ENCODE measurements at regions not wholly inside any gene's neighbourhood (a gene's known extent, or its start where the extent isn't known, plus 50 kb on each side); places are given as distances from the start of the nearest gene placed in this dataset.
A peak's percentile ranks its signal among the peaks of the same experiment; 100 is the strongest.
"Not testable (repeated sequence)": the region's sequence is repeated elsewhere in the genome, so short reads cannot be mapped to it uniquely, and the experiment has no call there.

GRCh38 chr1:244758708-244759107 is 76.8 kb upstream of the COX20 start:
- FAIRE-seq (no peak), DNase-seq (ENCODE audit: insufficient read length, low spot score) (no peak)
- no peak for TF ChIP-seq POLR2A (IDR thresholded peaks at IDR 0.05; ENCODE audit: low read depth, low read length)

- TF ChIP-seq POLR2A (IDR thresholded peaks at IDR 0.05; ENCODE audit: low read depth, low read length) = no peak
- no peak for DNase-seq (ENCODE audit: insufficient read length, low spot score)
- no peak for FAIRE-seq
Observed at GRCh38 chr1:244759158-244759557, 76.3 kb upstream of the COX20 start.

- DNase-seq (ENCODE audit: insufficient read length, low spot score) = no peak
- TF ChIP-seq POLR2A (IDR thresholded peaks at IDR 0.05; ENCODE audit: low read depth, low read length) = no peak
- FAIRE-seq = no peak
Observed at GRCh38 chr1:244760471-244760870, 75.0 kb upstream of the COX20 start.

DNA sequence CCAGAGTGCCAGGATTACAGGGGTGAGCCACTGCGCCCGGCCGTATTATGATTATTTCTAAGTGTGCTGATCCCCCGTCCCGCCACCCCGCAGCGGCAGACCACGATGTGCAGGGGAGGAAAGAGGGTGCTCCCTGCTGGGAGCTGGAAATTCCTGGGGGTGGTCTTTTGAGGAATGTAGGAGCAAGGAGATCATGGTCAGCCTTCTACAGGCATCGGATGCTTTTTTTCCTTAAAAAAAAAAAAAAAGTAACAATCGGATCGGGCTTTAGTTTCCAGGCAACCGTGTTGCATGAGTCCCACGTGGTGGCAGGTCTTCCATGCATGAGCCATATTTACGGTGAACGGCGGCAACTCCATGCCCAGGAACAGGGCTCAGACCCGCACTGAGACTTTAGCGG is 74.2 kb upstream of the COX20 start:
- DNase-seq (ENCODE audit: insufficient read length, low spot score) (no peak), FAIRE-seq (no peak)
- no peak for TF ChIP-seq POLR2A (IDR thresholded peaks at IDR 0.05; ENCODE audit: low read depth, low read length)

DNA sequence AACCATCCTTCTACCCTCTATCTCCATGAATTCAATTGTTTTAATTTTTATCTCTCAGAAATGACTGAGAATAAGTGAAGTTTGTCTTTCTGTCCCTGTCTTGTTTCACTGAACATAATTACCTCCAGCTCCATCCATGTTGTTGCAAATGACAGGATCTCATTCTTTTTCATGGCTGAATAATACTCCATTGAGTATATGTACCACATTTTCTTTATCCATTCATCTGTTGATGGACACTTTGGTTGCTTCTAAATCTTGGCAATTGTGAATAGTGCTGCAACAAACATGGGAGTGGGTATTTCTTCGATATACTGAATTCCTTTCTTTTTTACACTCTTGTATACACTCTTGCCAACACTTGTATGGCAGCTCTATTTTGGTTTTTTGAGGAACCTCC is 72.8 kb upstream of the COX20 start:
- no peak for TF ChIP-seq POLR2A (IDR thresholded peaks at IDR 0.05; ENCODE audit: low read depth, low read length)
- FAIRE-seq (no peak), DNase-seq (ENCODE audit: insufficient read length, low spot score) (no peak)

DNA sequence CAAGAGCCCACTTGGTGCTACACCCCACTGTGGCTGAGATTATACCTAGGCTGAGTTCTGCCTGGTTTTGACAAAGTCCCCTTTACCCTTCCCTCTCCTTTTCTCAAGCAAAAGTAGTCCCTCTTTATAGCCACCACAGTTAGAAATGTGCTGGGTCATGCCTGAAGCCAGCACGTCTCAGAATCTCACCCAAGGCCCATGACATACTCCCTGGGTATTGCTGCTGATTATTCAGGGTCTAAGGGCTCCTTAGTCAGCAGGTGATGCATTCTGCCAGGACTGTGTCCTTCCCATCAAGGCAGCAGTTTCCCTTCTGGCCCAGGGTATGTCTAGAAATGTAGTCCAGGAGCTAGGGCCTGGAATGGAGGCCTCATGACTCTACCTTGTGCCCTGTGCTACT is 67.3 kb upstream of the COX20 start:
- TF ChIP-seq POLR2A (IDR thresholded peaks at IDR 0.05; ENCODE audit: low read depth, low read length) = no peak
- no peak for FAIRE-seq
- DNase-seq (ENCODE audit: insufficient read length, low spot score) = no peak

GRCh38 chr1:244768804-244769203 is 66.7 kb upstream of the COX20 start:
- no peak for FAIRE-seq
- DNase-seq (ENCODE audit: insufficient read length, low spot score) = no peak
- no peak for TF ChIP-seq POLR2A (IDR thresholded peaks at IDR 0.05; ENCODE audit: low read depth, low read length)

- FAIRE-seq; DNase-seq (ENCODE audit: insufficient read length, low spot score): not testable (repeated sequence)
Observed at GRCh38 chr1:244770556-244770955, 64.9 kb upstream of the COX20 start.

- no peak for FAIRE-seq
- DNase-seq (ENCODE audit: insufficient read length, low spot score) = no peak
- no peak for TF ChIP-seq POLR2A (IDR thresholded peaks at IDR 0.05; ENCODE audit: low read depth, low read length)
Observed at GRCh38 chr1:244773513-244773912, 61.9 kb upstream of the COX20 start.

- not testable (repeated sequence) for FAIRE-seq; DNase-seq (ENCODE audit: insufficient read length, low spot score)
Observed at GRCh38 chr1:244776783-244777182, 58.7 kb upstream of the COX20 start.

GRCh38 chr1:244778344-244778743 is 57.1 kb upstream of the COX20 start:
- no peak for TF ChIP-seq POLR2A (IDR thresholded peaks at IDR 0.05; ENCODE audit: low read depth, low read length)
- no peak for FAIRE-seq
- peak; percentile 49 for DNase-seq (ENCODE audit: insufficient read length, low spot score)

GRCh38 chr1:244779410-244779809 is 56.0 kb upstream of the COX20 start:
- no peak for FAIRE-seq
- no peak for DNase-seq (ENCODE audit: insufficient read length, low spot score)
- TF ChIP-seq POLR2A (IDR thresholded peaks at IDR 0.05; ENCODE audit: low read depth, low read length) = no peak

DNA sequence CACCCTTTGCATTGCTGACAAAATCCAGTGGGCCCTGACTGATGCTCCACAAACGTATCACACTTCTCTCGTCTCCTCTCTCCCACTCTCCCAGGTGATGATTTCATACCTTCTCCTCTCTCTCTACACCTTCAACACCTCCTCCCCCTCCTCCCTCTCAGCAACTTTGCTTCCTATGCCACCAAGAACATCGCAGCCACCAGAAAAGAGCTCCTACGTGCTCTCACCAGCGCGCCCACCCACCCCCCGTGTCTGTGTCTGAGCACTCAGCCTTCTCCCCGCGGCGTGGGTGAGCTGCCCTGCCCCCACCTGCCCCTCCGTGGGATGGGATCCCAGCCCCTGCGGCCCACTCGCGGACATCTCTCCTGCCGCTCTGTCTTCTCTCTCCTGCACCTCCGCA is 55.1 kb upstream of the COX20 start:
- no peak for TF ChIP-seq POLR2A (IDR thresholded peaks at IDR 0.05; ENCODE audit: low read depth, low read length)
- FAIRE-seq (no peak), DNase-seq (ENCODE audit: insufficient read length, low spot score) (no peak)

DNA sequence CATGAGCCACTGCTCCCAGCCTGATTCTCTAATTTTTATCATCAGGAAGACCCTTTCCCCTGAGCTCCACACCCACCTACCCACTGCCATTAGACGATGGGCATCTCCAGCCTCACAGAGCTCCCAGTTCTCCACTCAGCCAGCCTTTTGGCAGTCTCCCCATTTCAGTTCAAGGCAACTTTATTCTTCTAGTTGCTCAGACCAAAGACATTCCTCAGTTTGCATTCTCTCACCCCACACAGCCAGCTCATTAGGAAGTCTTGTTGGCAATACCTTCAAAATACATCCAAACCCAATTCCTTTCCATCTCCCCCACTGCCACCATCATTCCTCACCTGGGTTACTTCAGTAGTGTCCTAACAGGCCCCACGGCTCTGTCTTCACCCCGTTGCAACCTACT is 53.4 kb upstream of the COX20 start:
- TF ChIP-seq POLR2A (IDR thresholded peaks at IDR 0.05; ENCODE audit: low read depth, low read length) = no peak
- DNase-seq (ENCODE audit: insufficient read length, low spot score) (no peak), FAIRE-seq (no peak)

GRCh38 chr1:244783138-244783537 is 52.3 kb upstream of the COX20 start:
- FAIRE-seq = no peak
- no peak for TF ChIP-seq POLR2A (IDR thresholded peaks at IDR 0.05; ENCODE audit: low read depth, low read length)
- DNase-seq (ENCODE audit: insufficient read length, low spot score) = no peak

Measured in H54 (cell line).